Keratinocyte (primary cell): ENCODE measurements at regions not wholly inside any gene's neighbourhood (a gene's known extent, or its start where the extent isn't known, plus 50 kb on each side); places are given as distances from the start of the nearest gene placed in this dataset.

ENCODE experiments used
- DNase-seq: peaks from one replicate; pipeline ENCODE4 v3.0.0-alpha.2; 2011; ENCODE audit warnings: low read depth, missing footprints, low spot score
- FAIRE-seq: peaks from 2 replicates; lab custom pipeline; 2011; peaks lifted over from hg19 to GRCh38; lab: Jason Lieb, UNC
- H2AFZ ChIP-seq: 2 replicates; pipeline ENCODE4 v1.6.0; 2012; ENCODE audit warnings: low read length, control low read depth, inconsistent platforms; ENCODE audit not compliant: control insufficient read depth
- H3K27ac ChIP-seq: 2 replicates; pipeline ENCODE4 v1.5.1; 2011; ENCODE audit warnings: low read length; ENCODE audit not compliant: control insufficient read depth, insufficient read depth
- H3K27me3 ChIP-seq: 3 replicates; pipeline ENCODE4 v1.6.0; 2011; ENCODE audit warnings: low read length; ENCODE audit not compliant: control insufficient read depth, insufficient read depth; ENCODE audit errors: extremely low read depth
- H3K36me3 ChIP-seq, 2 experiments: 2 replicates in 1 of 2; 3 replicates in 1 of 2; pipeline ENCODE4 v1.5.1; 2011; ENCODE audit warnings: low read length in 2 of 2, mild to moderate bottlenecking in 1 of 2; ENCODE audit not compliant: control insufficient read depth in 2 of 2, insufficient read depth in 2 of 2; ENCODE audit errors: extremely low read depth in 1 of 2
- H3K4me1 ChIP-seq: 3 replicates; pipeline ENCODE4 v1.5.1; 2011; ENCODE audit warnings: low read length; ENCODE audit not compliant: control insufficient read depth, insufficient read depth; ENCODE audit errors: extremely low read depth
- H3K4me2 ChIP-seq: 3 replicates; pipeline ENCODE4 v1.6.0; 2011; ENCODE audit warnings: low read depth, low read length; ENCODE audit not compliant: control insufficient read depth, insufficient read depth; ENCODE audit errors: extremely low read depth
- H3K4me3 ChIP-seq, 3 experiments: fragments of 200-600 bp in 1 of 3; sonication (generic) in 1 of 3; 2 replicates in 2 of 3; 3 replicates in 1 of 3; pipeline ENCODE4 v1.5.1; 2011 to 2016; ENCODE audit warnings: low read length in 3 of 3, mild to moderate bottlenecking in 3 of 3, control low read depth in 2 of 3, inconsistent platforms in 1 of 3, low read depth in 1 of 3, mixed read lengths in 1 of 3, mixed run types in 1 of 3, moderate library complexity in 1 of 3; ENCODE audit not compliant: control insufficient read depth in 2 of 3, insufficient read depth in 2 of 3; ENCODE audit errors: extremely low read depth in 1 of 3
- H3K79me2 ChIP-seq: 2 replicates; pipeline ENCODE4 v1.6.0; 2012; ENCODE audit warnings: low read length; ENCODE audit not compliant: control insufficient read depth, insufficient read depth
- H3K9ac ChIP-seq: 3 replicates; pipeline ENCODE4 v1.6.0; 2011; ENCODE audit warnings: low read length; ENCODE audit not compliant: control insufficient read depth, insufficient read depth; ENCODE audit errors: extremely low read depth
- H3K9me1 ChIP-seq: 3 replicates; pipeline ENCODE4 v1.6.0; 2011; ENCODE audit warnings: low read length; ENCODE audit not compliant: control insufficient read depth, insufficient read depth; ENCODE audit errors: extremely low read depth
- H3K9me3 ChIP-seq: 2 replicates; pipeline ENCODE4 v1.5.1; 2012; ENCODE audit warnings: low read depth, low read length; ENCODE audit not compliant: control insufficient read depth
- H4K20me1 ChIP-seq: 3 replicates; pipeline ENCODE4 v1.6.0; 2011; ENCODE audit warnings: low read length; ENCODE audit not compliant: control insufficient read depth, insufficient read depth; ENCODE audit errors: extremely low read depth
- EZH2 ChIP-seq: IDR thresholded peaks from one replicate; pipeline ENCODE4 v1.6.1; 2012; ENCODE audit warnings: inconsistent platforms, mild to moderate bottlenecking, low read length, moderate library complexity
- dilution Hi-C: fragments of 300-500 bp; cut with MboI; formaldehyde crosslinking; loops from one replicate; pipeline ENCODE4 v1.7.0; 2020; ENCODE audit warnings: low sequenced_read_pairs; ENCODE audit not compliant: extremely low pct_ligation_motif_present
- TF ChIP-seq, protein P1 (sequence below), 3 experiments: IDR thresholded peaks in 1 of 3; conservative IDR thresholded peaks in 1 of 3; optimal IDR thresholded peaks in 1 of 3; 2 replicates in 2 of 3; 3 replicates in 1 of 3; pipeline versions ENCODE3 to v1.5.1; 2011; ENCODE audit warnings: low read length in 3 of 3, mild to moderate bottlenecking in 3 of 3, moderate library complexity in 2 of 3, control low read depth in 1 of 3, inconsistent platforms in 1 of 3; ENCODE audit not compliant: insufficient read depth in 2 of 3; ENCODE audit errors: extremely low read depth in 1 of 3

DNA sequence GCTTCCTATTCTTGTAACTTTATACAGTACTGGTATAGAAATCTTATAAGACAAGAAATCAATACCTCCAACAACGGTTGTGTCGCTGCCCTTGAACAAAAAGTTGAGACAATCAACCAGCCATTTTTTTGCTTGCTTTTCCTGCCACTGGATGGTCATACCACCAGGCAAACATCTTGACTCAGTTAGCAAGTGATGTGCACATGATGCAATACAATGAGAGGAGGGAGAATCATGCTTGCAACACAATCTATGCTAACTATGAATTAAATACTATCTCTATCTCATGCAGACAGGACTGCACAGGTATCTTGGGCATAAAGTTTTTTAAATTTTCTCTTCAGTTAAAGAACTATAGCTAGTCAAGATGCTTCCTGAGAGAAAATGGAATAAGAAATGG, 877.7 kb upstream of the CITED2 start:
- TF ChIP-seq, protein P1, sequence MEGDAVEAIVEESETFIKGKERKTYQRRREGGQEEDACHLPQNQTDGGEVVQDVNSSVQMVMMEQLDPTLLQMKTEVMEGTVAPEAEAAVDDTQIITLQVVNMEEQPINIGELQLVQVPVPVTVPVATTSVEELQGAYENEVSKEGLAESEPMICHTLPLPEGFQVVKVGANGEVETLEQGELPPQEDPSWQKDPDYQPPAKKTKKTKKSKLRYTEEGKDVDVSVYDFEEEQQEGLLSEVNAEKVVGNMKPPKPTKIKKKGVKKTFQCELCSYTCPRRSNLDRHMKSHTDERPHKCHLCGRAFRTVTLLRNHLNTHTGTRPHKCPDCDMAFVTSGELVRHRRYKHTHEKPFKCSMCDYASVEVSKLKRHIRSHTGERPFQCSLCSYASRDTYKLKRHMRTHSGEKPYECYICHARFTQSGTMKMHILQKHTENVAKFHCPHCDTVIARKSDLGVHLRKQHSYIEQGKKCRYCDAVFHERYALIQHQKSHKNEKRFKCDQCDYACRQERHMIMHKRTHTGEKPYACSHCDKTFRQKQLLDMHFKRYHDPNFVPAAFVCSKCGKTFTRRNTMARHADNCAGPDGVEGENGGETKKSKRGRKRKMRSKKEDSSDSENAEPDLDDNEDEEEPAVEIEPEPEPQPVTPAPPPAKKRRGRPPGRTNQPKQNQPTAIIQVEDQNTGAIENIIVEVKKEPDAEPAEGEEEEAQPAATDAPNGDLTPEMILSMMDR (optimal IDR thresholded peaks at IDR 0.05 in 1 of 3, IDR thresholded peaks at IDR 0.05 in 1 of 3, conservative IDR thresholded peaks at IDR 0.05 in 1 of 3; ENCODE audit: extremely low read depth in 1 of 3, insufficient read depth in 2 of 3, low read length in 3 of 3) = no peak
- TF ChIP-seq EZH2 = no peak
- Histone ChIP-seq H3K36me3 (no peaks in the 10 kb centered on the region), H3K9ac (no peak overlapping the region), H3K4me1 (no peaks in the 10 kb centered on the region), H2AFZ (no peak overlapping the region), H3K9me3 (no peaks in the 10 kb centered on the region), H3K79me2 (no peaks in the 10 kb centered on the region), H4K20me1 (no peaks in the 10 kb centered on the region), H3K9me1 (no peaks in the 10 kb centered on the region), H3K27me3 (no peaks in the 10 kb centered on the region), H3K27ac (no peak overlapping the region), H3K4me3 (no peak overlapping the region), H3K4me2 (no peak overlapping the region)
- dilution Hi-C loops = no loop called here
- DNase-seq (no peak), FAIRE-seq (peak; percentile 34)

- dilution Hi-C loops = no loop called here
Observed at GRCh38 chr6:140245296-140246040, 871.0 kb upstream of the CITED2 start.

More at GRCh38 chr6:140245296-140246040, 871.0 kb upstream of the CITED2 start:
- DNase-seq = no peak
- Histone ChIP-seq H3K4me1 (no peaks in the 10 kb centered on the region), H3K79me2 (no peaks in the 10 kb centered on the region), H3K4me3 (no peak overlapping the region), H2AFZ (no peak overlapping the region), H4K20me1 (no peaks in the 10 kb centered on the region), H3K27ac (no peak overlapping the region), H3K36me3 (no peaks in the 10 kb centered on the region), H3K9me1 (no peaks in the 10 kb centered on the region), H3K4me2 (no peak overlapping the region), H3K9ac (no peak overlapping the region), H3K9me3 (no peaks in the 10 kb centered on the region), H3K27me3 (no peaks in the 10 kb centered on the region)
- TF ChIP-seq, protein P1 (optimal IDR thresholded peaks at IDR 0.05 in 1 of 3, IDR thresholded peaks at IDR 0.05 in 1 of 3, conservative IDR thresholded peaks at IDR 0.05 in 1 of 3; ENCODE audit: extremely low read depth in 1 of 3, insufficient read depth in 2 of 3, low read length in 3 of 3) = no peak
- no peak for TF ChIP-seq EZH2
- no peak for FAIRE-seq
